Erythroblast (primary cell): ENCODE measurements at regions not wholly inside any gene's neighbourhood (a gene's known extent, or its start where the extent isn't known, plus 50 kb on each side); places are given as distances from the start of the nearest gene placed in this dataset.
"Not testable (repeated sequence)": the region's sequence is repeated elsewhere in the genome, so short reads cannot be mapped to it uniquely, and the experiment has no call there.

Experiments used
- GATA1 ChIP-seq: IDR thresholded peaks from 2 replicates; pipeline ENCODE4 v1.6.1; 2011; ENCODE audit warnings: low read depth, mild to moderate bottlenecking, control low read depth, low read length, moderate library complexity
- POLR2A ChIP-seq: IDR thresholded peaks from 2 replicates; pipeline ENCODE4 v1.6.1; 2011; ENCODE audit warnings: mild to moderate bottlenecking, low read length

DNA sequence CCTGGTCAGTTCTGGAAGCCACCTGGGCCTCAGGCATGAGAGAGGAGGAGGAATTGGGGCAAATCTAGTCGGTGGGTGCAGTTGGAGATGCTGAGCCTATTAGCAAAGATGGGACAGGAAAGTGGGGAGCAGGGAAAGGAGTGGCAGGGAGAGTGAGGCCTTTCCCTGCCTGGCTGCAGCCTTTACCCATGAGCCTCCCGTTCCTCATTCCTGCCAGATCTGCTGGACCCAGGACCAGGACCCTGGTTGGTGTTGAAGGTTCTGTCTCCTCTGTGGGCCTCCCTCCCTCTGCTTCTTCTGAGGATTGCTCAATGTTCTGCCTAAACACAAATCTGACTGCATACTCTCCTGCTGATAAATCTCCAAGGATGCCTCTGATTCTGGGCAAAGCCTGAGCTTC lies 64.4 kb upstream of the ZNF337 start:
- TF ChIP-seq POLR2A, GATA1: not testable (repeated sequence)
